ENCODE measurements at regions not wholly inside any gene's neighbourhood (a gene's known extent, or its start where the extent isn't known, plus 50 kb on each side); places are given as distances from the start of the nearest gene placed in this dataset.
"Not testable (repeated sequence)": the region's sequence is repeated elsewhere in the genome, so short reads cannot be mapped to it uniquely, and the experiment has no call there.

DNA sequence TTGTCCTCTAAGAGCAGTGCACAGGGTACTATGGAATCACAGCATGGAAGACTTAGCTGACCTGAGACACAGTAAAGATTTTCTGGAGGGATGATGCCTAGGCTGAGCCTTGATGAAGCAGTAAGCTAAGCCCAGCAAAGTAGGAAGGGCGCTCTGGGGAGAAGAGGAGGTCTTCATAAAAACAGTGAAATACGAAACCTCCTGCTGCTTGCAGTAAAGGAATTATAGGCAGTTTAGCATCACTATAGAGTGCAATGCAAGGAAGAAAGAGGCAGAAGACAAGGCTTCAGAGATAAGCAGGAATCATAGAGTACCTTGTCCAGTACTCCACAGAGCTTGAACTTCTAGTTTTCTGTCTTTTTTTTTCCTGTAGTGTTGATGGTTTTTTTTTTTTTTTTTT is 555.7 kb upstream of the CADM1 start:
- no peak for DNase-seq

DNA sequence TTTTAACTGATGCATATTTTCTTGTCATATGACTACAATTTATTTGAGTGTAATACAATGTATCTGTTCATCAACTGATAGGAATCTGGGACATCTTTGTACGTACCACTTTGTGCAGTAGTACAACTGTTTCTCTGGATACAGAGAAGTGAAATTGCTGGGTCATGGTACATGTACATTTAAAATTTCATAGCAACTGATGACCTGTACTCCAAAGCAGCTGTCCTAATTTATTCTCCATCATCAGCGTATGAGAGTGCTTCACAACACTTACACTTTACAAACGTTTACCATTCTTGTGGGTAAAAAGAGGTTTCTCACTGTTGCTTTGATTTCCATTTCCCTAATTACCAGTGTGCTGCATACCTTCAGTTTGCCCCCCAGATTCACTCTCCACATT is 552.8 kb upstream of the CADM1 start:
- no peak for DNase-seq

DNA sequence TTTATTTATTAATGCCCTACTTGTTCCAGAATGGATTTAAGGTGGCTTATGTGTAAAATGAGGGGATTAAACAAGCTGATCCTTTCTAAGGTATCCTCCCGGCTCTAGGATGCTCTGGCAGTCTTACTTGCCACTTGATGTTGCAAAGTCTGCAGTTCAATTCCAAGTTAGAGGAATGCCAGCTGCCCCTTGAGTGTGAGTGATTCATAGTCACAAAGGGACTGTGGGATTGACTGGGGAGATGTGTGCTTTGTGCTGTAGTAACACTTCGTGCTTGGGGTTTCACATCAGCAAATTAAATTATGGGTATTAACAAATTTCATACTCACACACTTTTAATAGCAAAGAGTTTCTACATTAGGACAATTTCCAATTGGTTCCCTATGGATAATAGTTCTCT is 550.8 kb upstream of the CADM1 start:
- no peak for DNase-seq

DNA sequence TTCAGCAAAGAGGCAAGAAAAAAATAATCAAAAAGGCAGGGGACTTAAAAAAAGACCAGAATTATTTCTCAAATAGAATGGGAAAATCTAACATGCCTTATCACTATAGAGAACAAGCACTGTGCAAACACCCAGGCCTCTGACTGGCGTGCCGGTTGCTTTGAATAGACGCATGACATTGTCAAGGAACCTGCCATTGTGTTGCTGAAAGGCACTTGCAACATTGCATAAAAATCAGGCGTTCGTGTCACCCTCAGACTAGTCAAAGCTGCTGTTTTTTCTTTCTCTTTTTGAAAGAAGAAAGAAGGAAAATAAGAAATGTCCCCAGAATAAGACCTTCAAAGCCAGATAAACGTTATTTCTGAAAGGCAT is 549.3 kb upstream of the CADM1 start:
- no peak for DNase-seq

DNA sequence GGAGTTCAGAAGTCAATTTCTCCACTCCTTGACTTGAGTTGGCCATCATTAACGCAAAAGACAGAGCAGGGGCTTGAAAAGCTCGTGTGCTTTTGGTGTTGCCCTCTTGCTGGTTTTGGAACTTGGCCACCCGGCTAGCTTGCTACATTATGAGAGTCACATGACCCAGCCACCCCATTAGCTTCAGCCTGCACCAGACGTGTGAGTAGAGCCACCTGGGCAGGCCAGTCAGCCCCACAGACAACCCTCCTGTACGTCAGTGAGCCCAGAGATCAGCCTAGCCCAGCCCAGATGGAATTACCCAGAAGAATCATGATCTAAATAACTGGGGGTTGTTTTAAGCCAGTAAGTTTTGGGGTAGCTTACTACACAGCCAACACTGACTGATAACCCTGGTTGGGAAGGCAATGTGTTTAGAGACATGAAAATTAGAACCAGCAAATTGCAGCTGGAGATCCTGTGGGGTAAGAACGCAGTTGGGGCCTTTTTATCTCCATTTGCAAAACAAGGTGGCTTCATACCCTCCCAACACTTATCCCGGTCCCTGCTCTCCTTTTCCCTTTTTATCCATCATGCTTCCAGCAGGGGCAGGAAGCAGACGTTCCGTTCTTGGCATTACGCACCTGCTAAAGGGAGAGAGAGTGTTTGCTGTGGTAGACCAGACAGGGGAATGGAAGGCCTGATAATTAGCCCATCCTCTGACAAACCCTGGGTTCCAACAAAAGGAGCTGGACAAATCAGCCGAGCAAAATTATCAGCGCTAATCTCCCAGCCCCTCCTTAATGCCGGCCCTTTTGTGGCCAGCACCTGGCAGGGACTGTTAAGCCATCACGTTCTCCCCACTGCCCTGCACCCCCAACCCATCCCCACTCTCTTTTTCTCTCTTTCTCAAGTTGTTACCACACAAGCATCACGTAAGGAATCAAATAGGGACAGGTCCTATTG is 548.7 kb upstream of the CADM1 start:
- DNase-seq: no peak

DNA sequence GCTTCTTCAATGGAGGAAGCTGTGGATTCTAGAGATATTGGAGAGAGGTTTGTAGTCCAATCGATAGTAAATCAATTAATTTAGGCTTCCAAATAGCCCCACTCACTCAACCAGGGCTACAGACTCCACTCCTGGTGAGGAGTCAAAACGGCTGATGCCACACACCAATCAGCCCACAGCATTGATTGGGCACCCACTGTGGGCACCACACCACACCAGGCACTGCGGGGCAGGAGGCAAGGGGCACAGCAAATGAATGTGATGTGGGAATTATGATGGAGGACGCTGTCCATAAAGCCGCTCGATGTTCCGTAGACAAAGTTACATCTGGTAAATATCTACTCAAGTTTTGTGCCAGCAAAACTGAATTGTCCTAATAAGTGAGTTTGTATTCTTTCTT is 547.3 kb upstream of the CADM1 start:
- no peak for DNase-seq

DNA sequence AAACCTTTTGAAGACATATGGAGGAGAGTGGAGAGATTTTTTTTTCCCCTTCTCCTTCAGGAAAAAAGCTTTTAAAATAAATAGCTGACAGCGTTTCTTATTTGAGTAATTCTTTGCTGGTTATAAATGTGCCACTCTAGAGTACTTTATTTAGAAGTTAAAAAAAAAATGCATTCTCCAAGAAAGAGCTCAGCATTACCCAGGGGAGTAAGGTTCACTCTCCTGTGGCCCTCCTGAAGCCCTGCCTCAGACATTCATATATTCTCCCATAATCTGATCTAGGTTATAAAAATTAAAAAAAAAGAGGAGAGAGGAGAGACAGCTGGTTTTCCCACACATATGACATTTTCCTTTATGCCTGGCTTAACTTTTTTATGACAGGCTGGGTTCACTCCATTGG is 545.2 kb upstream of the CADM1 start:
- no peak for DNase-seq

DNA sequence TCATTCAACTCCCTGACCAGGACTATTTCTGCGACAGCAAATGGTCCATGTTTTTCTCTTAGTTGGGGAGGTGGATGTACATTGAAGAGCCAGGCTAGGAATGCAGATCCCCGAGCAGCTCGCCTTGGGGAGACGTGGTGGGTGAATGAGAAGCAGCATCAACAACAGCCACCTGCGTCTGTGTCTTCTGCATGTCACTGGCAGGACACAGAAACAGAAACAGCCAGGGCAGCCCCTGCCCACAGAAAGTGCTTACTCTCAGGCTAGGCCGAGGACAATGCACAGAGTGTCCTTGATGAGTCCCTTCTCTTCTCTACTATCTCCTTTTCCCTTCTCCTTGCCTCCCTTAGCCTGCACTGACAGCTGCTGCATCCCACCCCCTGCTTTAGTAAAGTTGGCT is 541.9 kb upstream of the CADM1 start:
- DNase-seq: no peak

DNA sequence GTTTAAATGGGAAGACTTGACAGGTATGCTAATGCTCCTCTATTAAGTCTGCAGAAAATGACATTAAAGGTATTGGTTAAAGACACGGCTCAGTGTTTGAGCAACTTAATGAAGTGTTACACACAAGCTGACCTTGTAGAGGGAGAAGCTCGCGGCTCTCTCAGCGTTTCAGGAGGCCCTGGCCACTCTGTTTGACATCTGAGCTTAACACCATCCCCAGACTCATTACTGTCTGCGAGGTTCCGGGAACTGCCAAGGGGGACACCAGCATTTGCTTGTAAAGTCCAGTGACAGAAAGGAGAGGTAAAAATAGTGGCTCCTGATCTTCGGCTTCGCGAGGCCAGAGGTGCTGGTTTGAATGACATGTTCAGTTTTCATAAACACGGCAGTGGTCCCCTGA is 540.7 kb upstream of the CADM1 start:
- DNase-seq: no peak

DNA sequence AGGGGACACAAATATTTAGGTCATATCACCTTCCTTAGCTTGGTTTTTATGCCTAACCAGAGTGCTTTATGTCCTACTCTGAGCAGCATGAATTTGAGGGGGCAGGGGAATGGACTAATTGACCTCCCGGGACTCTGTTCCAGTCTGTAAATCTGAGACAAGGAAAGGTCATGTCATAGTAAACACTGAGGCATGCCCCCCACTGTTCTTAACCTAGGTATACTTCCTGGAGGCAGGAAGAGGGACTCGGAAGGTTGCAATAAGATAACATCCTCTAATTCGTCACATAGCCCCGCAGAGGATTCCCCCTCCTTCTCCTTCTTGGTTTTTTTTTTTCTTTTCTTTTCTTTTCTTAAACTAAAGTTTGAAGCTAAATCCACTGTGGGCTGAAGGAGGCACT is 540.3 kb upstream of the CADM1 start:
- no peak for DNase-seq

DNA sequence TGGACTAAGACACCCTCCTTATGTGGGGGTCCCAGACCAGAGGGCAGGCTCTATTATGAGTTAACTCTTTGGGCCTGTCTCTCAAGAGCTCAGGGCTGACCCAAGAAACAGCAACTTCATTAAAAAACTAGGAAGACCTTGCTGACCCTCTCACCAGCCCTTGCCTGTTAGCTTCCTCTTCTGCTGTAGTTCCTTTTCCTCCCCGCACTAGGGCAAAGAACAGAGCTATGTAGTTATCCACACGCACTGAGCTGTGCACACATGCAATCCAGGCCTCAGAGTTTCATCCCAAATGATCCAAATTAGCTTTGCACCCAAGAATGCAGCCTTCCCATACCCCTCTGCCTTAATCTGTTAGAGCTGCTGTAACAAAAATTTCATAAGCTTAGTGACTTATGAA is 539.6 kb upstream of the CADM1 start:
- no peak for DNase-seq

DNA sequence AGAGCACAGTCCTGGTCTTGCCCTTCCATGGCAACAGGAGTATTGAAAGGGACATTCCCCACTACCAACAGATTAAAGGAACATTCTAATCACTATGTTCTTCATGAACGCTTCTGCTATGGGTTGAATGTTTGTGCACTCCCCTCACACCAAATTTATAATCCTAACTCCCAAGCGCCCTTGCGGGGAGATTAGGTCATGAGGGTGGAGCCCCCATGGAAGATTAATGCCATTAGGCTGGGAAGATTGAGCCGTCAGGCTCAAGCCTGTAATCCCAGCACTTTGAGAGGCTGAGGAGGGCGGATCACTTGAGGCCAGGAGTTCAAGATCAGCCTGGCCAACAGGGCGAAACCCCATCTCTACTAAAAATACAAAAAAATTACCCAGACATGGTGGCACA is 538.8 kb upstream of the CADM1 start:
- not testable (repeated sequence) for DNase-seq

DNA sequence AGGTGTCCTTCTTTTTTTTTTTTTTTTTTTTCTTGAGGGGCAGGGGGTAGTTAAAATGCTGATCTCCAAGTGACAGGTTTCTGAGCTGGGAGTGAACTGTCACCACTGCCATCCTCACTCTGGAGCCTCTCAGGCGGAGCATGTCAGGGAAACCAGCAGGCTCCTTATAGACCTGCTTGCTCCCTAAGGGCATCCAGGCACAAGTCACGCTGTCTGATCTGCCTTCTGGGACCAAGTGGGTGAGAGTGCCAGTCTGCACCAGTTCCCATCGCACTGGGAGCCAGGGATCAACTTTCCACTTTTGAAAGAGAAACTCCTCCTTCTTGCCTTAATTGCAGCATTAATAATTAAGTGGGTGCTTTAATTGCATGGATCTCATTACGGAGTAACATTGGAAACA is 537.9 kb upstream of the CADM1 start:
- no peak for DNase-seq

DNA sequence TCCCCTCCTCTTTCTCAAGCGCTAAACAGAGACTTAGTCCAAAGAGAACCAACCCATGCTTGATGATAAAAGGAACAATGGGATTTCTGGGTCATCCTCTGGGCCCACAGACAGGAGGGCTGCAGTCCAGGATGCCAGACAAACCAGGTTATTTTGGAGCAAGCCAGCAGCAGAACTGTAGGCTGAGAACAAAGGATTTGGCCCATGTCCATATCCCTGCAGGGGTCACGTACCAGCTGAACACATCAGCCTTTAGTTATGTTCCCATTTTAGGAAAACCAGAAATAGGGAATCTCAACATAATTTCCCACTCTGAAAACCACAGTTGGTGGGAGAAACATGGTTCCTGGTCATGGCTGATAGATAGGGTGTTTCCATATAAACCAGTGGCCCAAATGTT is 533.6 kb upstream of the CADM1 start:
- DNase-seq: no peak

DNA sequence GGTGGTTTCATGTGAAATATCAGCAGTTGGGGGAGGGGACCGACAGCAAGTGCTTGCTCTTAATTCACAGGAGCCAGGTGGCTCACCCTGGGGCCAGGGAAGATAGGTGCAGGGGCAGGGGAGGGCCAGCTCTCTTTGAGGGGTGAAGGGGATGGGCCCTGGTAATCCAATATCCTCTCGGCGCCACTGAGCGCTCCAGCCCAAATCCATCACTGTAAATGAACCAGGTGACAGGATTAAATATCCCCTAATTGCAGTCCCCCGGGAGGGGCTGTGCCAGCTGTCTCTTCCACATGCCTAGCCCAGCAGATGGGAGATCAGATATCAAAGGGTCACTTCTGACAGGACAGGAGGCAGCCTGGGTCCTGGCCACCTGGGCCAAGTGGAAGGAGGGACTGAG is 531.8 kb upstream of the CADM1 start:
- no peak for DNase-seq

DNA sequence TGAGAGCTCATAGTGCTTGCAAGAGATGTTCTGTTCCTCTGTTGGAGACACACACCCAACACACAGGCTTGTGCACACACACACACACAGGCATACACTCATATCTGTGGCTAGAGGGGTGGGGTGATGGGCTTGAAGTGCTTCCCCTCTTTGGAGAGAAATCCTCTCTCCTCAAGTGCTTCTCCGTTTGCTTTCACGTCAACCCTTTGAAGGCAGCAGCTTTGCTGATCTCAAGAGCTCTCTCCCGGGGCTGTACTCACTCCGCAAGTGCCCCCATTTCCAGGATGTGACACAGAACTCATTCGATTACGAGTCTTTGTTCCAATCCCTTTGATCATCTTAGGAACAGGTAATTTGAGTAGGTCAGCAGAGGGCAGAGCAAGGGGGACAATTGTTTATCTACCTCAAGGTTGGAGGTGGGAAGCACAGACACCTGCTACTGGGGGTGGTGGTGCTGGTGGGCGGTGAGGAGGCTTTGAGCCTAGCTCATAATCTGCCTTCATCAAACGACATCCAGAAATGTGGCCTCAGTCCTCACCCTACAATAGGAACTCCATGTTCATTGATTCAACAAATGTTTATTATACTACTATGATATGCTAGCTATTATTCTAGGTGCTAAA is 529.8 kb upstream of the CADM1 start:
- no peak for DNase-seq

DNA sequence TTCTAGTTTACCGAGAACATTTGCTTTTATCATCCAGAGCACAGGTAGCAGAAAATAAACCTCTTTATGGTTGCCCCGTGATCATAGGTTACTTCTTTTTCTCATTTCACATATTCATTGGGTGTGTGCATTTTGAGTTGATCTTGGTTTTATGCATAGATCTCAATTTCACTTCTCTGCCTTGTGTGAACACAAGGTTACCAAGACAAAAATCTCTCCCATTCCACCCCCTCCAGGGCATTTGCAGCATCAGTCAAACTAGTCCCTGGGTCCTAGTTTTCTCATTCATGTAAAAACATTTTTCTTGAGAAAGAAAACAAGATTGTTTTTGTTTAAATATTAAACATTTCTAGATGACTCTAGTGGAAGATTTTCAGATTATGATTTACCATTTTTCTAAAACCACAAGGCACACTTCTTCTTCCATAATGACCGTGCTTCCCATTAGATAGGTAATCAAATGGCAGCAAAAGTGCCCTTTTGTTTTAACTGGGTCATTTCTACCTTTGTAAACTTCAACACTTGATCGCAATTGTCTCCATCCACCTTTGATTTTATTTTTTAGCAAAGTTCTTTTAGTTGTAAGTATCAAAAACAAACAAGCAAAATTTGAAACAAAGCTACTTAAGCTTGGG is 526.6 kb upstream of the CADM1 start:
- DNase-seq: no peak

DNA sequence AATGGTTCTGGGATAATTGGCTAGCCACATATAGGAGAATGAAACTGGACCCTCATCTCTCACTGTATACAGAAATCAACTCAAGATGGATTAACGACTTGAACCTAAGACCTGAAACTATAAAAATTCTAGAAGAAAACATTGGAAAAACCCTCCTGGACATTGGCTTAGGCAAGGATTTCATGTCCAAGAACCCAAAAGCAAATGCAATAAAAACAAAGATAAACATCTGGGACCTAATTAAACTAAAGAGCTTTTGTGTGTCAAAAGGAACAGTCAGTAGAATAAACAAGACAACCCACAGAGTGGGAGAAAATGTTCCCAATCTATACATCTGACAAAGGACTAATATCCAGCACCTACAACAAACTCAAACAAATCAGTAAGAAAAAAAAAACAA is 524.3 kb upstream of the CADM1 start:
- not testable (repeated sequence) for DNase-seq

DNA sequence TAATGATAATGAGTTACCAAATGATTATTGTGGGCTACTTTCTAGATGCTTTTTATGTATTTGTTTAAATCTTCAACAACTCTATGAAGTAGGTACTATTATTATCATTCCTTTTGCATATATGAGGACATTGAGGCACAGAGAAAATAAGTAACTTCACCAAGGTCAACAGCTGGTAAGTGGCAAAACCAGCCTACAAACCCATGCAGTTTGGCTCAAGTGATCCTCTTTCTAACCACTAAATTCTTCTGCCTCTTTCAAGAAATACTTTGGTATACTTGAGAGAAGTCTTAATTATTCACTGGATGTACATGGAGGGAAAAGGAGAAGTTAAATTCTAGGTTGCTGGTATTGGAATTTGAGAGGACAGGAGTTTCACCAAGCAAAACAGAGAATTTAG is 495.2 kb upstream of the CADM1 start:
- no peak for DNase-seq

DNA sequence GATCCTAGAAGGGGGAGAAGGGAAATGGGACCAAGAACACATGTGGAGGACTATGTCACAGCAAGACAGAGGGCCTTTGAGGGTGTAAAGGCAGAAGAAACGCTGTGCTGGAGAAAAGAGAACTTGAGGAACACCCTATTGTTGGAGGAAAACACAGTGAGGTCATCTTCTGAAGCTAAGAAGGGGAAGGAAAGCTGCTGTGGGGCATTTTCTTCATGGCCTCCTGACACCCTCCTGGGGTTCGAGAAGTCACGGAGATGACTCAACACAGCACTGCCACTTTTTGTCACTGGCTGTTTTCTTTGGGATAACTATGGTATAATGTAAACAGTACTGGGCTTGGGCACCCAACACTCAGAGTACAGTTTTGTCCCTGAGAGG is 492.6 kb upstream of the CADM1 start:
- no peak for DNase-seq

DNA sequence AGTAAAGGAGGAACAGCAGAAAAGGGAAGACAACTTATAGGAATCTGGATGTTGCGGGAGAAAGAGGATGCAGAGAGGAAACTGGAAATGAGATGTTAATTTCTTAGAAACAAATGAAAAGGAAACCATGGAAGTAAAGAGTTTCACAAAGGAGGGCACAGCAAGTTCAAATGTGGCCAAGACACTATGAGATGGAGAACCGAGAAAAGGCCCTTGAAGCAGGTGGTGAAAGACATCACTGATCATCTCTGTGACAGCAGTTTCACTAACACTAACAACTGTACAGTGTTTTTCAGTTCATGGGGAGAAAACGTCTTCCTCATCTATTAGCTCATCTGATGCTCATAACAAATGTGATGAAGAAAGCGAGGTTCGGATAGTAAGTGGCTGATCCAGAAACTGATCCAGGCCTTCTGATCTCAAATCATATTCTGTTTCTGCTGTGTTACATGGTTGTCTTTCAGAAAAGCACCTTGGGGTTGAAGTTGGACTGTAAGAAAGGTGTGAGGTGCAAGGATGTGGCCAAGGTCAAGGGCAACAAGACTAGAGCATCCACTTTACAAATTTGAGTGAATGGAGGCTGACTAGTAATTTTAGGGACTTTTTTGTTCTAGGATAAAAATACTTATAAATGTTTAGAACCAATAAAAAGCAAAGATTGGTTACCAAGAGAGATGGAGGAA is 492.1 kb upstream of the CADM1 start:
- no peak for DNase-seq

DNA sequence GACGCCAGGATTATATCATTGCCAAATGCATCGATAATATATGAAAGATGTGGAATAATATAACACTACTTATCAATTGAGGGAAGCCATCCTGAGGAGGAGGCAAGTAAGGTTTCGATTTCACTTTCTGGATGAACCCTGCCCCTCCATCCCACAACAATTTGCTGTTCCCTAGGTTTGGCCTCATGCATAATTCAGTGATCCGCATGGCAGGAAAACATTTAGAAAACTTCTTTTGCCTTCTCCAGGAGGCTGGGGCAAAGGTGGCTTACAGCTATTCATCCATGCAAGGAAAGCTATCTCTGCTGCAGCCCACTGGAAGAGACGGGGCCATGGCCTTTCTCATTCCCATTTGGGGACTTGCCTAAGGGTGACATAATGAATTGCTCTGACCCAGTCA is 489.4 kb upstream of the CADM1 start:
- DNase-seq: no peak

DNA sequence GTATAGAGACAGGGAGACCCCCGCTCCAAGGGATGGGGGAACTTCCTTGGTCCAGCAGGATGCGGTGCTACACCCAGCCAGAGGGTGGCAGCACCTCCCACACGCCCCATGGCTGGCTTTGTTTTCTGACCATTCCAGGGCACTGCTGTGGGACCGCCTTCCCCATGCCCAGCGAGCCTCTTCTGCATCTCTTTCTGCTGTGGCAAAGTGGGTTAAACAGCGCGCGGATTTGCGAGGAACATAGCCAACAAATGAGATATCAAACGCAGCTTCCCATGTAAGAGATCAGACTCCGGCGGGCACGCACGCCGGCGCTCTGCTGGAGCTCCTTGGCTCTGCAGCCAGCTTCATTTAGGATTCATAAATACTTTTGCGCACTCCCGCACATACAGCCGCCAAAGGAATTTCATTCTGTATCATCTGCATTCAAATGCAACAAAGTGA is 485.8 kb upstream of the CADM1 start:
- no peak for DNase-seq
